GM23338 (cell line): ENCODE measurements at regions not wholly inside any gene's neighbourhood (a gene's known extent, or its start where the extent isn't known, plus 50 kb on each side); places are given as distances from the start of the nearest gene placed in this dataset.

ENCODE experiments used
- CREB1 ChIP-seq: fragments of 250-450 bp; sonication (Bioruptor Pico); IDR thresholded peaks from 2 replicates; pipeline ENCODE4 v1.5.0; 2020; ENCODE audit warnings: low read depth, mild to moderate bottlenecking, moderate library complexity
- CTCF ChIP-seq, 2 experiments: fragments of 200-600 bp in 1 of 2; sonication (generic) in 1 of 2; conservative IDR thresholded peaks; 2 replicates each; pipeline versions ENCODE4 v1.5.1 to v1.6.1; 2016 to 2017; ENCODE audit warnings: antibody characterized with exemption in 2 of 2, low read depth in 2 of 2, mild to moderate bottlenecking in 2 of 2, moderate library complexity in 1 of 2
- EZH2 ChIP-seq: fragments of 200-600 bp; sonication (generic); IDR thresholded peaks from one replicate; pipeline ENCODE4 v1.8.0; 2017; ENCODE audit warnings: antibody characterized with exemption, mild to moderate bottlenecking, low read depth; ENCODE audit not compliant: unreplicated experiment
- EZH2phosphoT487 ChIP-seq: fragments of 200-600 bp; sonication (generic); IDR thresholded peaks from one replicate; pipeline ENCODE4 v1.8.1; 2018; ENCODE audit warnings: antibody characterized with exemption; ENCODE audit not compliant: unreplicated experiment
- JUNB ChIP-seq: IDR thresholded peaks from one replicate; pipeline ENCODE4 v1.6.1; 2016; ENCODE audit warnings: antibody characterized with exemption; ENCODE audit not compliant: unreplicated experiment
- NANOG ChIP-seq: IDR thresholded peaks from 2 replicates; pipeline ENCODE4 v1.6.1; 2016; ENCODE audit warnings: antibody characterized with exemption, borderline replicate concordance
- POLR2AphosphoS5 ChIP-seq: IDR thresholded peaks from 2 replicates; pipeline ENCODE4 v1.6.1; 2016; ENCODE audit warnings: antibody characterized with exemption, low read depth
- REST ChIP-seq: IDR thresholded peaks from one replicate; pipeline ENCODE4 v1.6.1; 2018; ENCODE audit warnings: antibody characterized with exemption; ENCODE audit not compliant: unreplicated experiment
- STAT1 ChIP-seq: IDR thresholded peaks from one replicate; pipeline ENCODE4 v1.6.1; 2016; ENCODE audit warnings: antibody characterized with exemption; ENCODE audit not compliant: unreplicated experiment
- ZNF331 ChIP-seq: fragments of 250-450 bp; sonication (Bioruptor Pico); IDR thresholded peaks from 2 replicates; pipeline ENCODE4 v1.5.0; 2020; ENCODE audit warnings: low read depth, mild to moderate bottlenecking, moderate library complexity
- TF ChIP-seq, protein P1 (sequence below): IDR thresholded peaks from 2 replicates; pipeline ENCODE4 v1.6.1; 2016; ENCODE audit warnings: antibody characterized with exemption

GRCh38 chr1:58929671-58930325 lies 146.0 kb upstream of the JUN start:
- TF ChIP-seq CTCF (conservative IDR thresholded peaks at IDR 0.05; ENCODE audit: low read depth in 2 of 2): no peak
- no peak for TF ChIP-seq POLR2AphosphoS5
- TF ChIP-seq EZH2: no peak
- TF ChIP-seq EZH2phosphoT487: no peak
- TF ChIP-seq REST: no peak
- TF ChIP-seq, protein P1, sequence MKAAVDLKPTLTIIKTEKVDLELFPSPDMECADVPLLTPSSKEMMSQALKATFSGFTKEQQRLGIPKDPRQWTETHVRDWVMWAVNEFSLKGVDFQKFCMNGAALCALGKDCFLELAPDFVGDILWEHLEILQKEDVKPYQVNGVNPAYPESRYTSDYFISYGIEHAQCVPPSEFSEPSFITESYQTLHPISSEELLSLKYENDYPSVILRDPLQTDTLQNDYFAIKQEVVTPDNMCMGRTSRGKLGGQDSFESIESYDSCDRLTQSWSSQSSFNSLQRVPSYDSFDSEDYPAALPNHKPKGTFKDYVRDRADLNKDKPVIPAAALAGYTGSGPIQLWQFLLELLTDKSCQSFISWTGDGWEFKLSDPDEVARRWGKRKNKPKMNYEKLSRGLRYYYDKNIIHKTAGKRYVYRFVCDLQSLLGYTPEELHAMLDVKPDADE: no peak
- TF ChIP-seq CREB1: no peak
- TF ChIP-seq STAT1: no peak
- TF ChIP-seq JUNB: no peak
- no peak for TF ChIP-seq ZNF331
- no peak for TF ChIP-seq NANOG
